Neutrophil (primary cell): ENCODE measurements at regions not wholly inside any gene's neighbourhood (a gene's known extent, or its start where the extent isn't known, plus 50 kb on each side); places are given as distances from the start of the nearest gene placed in this dataset.

Experiments
- H3K27ac ChIP-seq: fragments of 200-600 bp; sonication (generic); 2 replicates; pipeline ENCODE4 v1.5.1; 2016; ENCODE audit warnings: mild to moderate bottlenecking, moderate library complexity
- H3K27me3 ChIP-seq: fragments of 200-600 bp; sonication (generic); 2 replicates; pipeline ENCODE4 v1.6.0; 2016; ENCODE audit warnings: mild to moderate bottlenecking
- H3K36me3 ChIP-seq: fragments of 200-600 bp; sonication (generic); 2 replicates; pipeline ENCODE4 v1.5.1; 2017
- H3K4me1 ChIP-seq, 2 experiments: fragments of 200-600 bp in 1 of 2; sonication (generic) in 1 of 2; 1 replicate in 1 of 2; 2 replicates in 1 of 2; pipeline versions ENCODE4 v1.5.1 to v1.6.1; 2013 to 2016; ENCODE audit warnings: low read depth in 1 of 2, low read length in 1 of 2, mild to moderate bottlenecking in 1 of 2, moderate library complexity in 1 of 2; ENCODE audit not compliant: control insufficient read depth in 1 of 2, insufficient read depth in 1 of 2
- H3K4me3 ChIP-seq, 2 experiments: fragments of 200-600 bp in 1 of 2; sonication (generic) in 1 of 2; 1 replicate in 1 of 2; 2 replicates in 1 of 2; pipeline ENCODE4 v1.5.1; 2013 to 2016; ENCODE audit warnings: low read depth in 1 of 2, low read length in 1 of 2, mild to moderate bottlenecking in 1 of 2, moderate library complexity in 1 of 2
- H3K9me3 ChIP-seq: fragments of 200-600 bp; sonication (generic); 2 replicates; pipeline ENCODE4 v1.5.1; 2016
- CTCF ChIP-seq: fragments of 200-600 bp; sonication (generic); IDR thresholded peaks from 2 replicates; pipeline ENCODE4 v1.5.1; 2016; ENCODE audit warnings: antibody characterized with exemption

DNA sequence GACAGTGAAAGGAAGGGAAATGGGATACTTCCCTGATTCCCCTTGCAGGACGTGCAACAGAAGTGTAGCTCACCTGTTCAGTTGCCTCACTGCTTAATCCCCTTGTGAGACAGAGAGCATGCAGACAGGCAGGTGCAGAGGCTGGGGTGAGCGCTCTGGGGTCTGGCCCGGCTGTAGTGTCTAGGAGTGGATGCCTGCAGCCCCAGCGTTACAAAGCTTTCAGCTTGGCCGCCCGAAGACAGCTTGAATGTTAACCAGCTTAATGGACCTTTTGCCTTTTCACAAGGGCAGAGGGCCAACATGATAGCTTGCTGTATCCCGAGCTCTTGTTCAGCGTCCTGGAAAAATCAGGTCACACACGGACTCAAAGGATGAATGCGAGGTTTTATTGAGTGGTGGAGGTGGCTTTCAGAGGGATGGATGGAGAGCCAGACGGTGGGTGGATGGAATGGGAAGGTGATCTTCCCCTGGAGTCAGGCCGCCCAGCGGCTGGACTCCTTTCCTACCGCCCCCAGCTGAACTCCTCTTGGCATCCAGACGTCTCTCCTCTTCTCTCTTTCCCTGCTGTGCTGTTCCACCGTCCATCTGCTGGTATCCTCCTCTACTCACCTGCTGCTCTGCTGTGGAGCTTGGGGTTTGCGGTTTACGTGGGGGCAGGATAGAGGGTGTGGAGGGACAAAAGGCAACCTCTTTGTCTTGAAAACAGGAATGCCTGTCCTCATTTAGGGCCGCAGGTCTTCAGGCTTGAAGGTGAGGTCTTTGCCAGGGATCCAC, 86.2 kb upstream of the RESF1 start:
- Histone ChIP-seq H3K27ac (no peak overlapping the region), H3K4me1 (peaks cover 15 to 25% of the 10 kb centered on the region in 2 experiments), H3K27me3 (no peaks in the 10 kb centered on the region), H3K9me3 (no peaks in the 10 kb centered on the region), H3K4me3 (no peak overlapping the region), H3K36me3 (no peaks in the 10 kb centered on the region)
- no peak for TF ChIP-seq CTCF

DNA sequence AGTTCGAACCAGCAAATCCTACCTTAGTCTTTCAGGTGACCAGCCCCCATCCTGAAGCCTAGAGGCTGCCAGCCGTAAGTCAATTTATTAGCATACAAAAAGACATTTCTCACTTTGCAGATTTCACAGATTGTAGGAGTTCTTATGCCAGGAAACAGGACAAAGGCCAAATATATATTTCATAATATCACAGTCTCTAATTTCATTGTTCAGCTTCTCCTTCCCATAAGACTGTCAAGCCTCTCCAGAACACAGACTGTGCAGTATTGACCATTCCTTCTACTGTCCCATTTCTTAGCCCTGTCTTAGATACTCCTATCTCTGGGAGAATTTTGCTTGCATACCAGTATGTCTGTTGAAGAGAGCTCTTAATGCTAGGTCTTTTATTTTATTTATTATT, 89.2 kb upstream of the RESF1 start:
- no peak overlapping the region for H3K4me3 ChIP-seq
- peaks cover 3 to 4% of the 10 kb centered on the region in 2 experiments for H3K4me1 ChIP-seq
- no peak for TF ChIP-seq CTCF
- H3K36me3 ChIP-seq, result no peaks in the 10 kb centered on the region
- no peaks in the 10 kb centered on the region for H3K27me3 ChIP-seq
- no peaks in the 10 kb centered on the region for H3K9me3 ChIP-seq
- H3K27ac ChIP-seq, result no peak overlapping the region

DNA sequence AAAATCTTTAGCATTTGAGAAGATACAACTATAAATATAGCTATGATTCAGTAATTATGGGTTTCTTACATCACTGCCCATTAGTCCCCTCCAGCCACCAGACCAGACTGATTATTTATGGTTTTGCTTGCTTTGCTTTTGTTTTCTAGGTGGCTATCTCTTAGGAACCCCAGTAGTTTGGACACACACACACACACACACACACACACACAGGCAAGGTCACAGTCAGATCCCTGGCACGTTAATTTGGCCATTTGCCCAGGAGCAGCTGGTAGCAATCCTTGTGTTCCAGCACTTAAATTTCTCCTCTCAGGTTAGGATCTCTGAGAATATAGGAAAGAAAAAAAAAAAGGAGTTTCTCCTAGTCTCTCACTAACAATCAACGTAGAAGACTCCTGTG, 90.2 kb upstream of the RESF1 start:
- Histone ChIP-seq H3K27me3 (no peaks in the 10 kb centered on the region), H3K36me3 (no peaks in the 10 kb centered on the region), H3K4me3 (no peak overlapping the region), H3K4me1 (no peaks in the 10 kb centered on the region), H3K27ac (no peak overlapping the region), H3K9me3 (no peaks in the 10 kb centered on the region)
- TF ChIP-seq CTCF, result no peak

DNA sequence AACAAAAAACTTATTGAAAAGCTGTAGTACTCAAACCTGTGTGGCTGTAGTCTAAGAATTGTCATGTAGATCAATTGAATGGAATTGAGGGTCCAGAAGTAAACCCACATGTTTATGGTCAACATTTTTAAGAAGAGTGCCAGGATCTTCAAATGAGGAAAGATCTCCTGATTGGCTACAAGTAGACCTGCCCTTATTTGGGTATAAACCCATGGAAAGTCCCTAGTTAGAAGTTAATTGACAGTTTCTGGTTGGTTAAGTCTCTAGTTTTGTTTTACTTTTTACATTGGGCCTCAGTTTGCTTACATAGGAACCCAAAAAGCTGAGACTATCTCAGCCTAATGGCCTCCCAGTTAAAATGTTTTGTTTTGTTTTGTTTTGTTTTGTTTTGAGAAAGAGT, 91.9 kb upstream of the RESF1 start:
- no peak for TF ChIP-seq CTCF
- Histone ChIP-seq H3K27ac (peak overlapping the region; percentile 17), H3K9me3 (no peaks in the 10 kb centered on the region), H3K27me3 (no peaks in the 10 kb centered on the region), H3K4me1 (no peaks in the 10 kb centered on the region), H3K4me3 (no peak overlapping the region), H3K36me3 (no peaks in the 10 kb centered on the region)

GRCh38 chr12:31866523-31866922, 92.7 kb upstream of the RESF1 start:
- Histone ChIP-seq H3K36me3 (no peaks in the 10 kb centered on the region), H3K4me1 (no peaks in the 10 kb centered on the region), H3K27ac (no peak overlapping the region), H3K9me3 (no peaks in the 10 kb centered on the region), H3K27me3 (no peaks in the 10 kb centered on the region), H3K4me3 (no peak overlapping the region)
- no peak for TF ChIP-seq CTCF
